ENCODE measurements at regions not wholly inside any gene's neighbourhood (a gene's known extent, or its start where the extent isn't known, plus 50 kb on each side); places are given as distances from the start of the nearest gene placed in this dataset.

- ATAC-seq (no peak), DNase-seq (ENCODE audit: low read depth, low spot score) (no peak)
- intact Hi-C loops (cut with micrococcal nuclease; ENCODE audit: unreplicated experiment), result no loop called here
- Histone ChIP-seq H3K9me3 (ENCODE audit: control insufficient read depth, insufficient read depth, low read depth, low read length) (no peaks in the 10 kb centered on the region), H3K4me1 (ENCODE audit: control insufficient read depth, insufficient read depth, low read length) (no peaks in the 10 kb centered on the region), H3K4me3 (ENCODE audit: low read depth in 2 of 2, low read length in 2 of 2) (no peak overlapping the region), H3K36me3 (ENCODE audit: control insufficient read depth, insufficient read depth, low read length) (no peaks in the 10 kb centered on the region), H3K27ac (ENCODE audit: low read length) (no peak overlapping the region), H3K27me3 (ENCODE audit: control insufficient read depth, insufficient read depth, low read length) (peaks cover 2% of the 10 kb centered on the region)
- BruUV-seq (replicated peaks), result no TSS peak
- TF ChIP-seq, protein P1, sequence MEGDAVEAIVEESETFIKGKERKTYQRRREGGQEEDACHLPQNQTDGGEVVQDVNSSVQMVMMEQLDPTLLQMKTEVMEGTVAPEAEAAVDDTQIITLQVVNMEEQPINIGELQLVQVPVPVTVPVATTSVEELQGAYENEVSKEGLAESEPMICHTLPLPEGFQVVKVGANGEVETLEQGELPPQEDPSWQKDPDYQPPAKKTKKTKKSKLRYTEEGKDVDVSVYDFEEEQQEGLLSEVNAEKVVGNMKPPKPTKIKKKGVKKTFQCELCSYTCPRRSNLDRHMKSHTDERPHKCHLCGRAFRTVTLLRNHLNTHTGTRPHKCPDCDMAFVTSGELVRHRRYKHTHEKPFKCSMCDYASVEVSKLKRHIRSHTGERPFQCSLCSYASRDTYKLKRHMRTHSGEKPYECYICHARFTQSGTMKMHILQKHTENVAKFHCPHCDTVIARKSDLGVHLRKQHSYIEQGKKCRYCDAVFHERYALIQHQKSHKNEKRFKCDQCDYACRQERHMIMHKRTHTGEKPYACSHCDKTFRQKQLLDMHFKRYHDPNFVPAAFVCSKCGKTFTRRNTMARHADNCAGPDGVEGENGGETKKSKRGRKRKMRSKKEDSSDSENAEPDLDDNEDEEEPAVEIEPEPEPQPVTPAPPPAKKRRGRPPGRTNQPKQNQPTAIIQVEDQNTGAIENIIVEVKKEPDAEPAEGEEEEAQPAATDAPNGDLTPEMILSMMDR (IDR thresholded peaks at IDR 0.05), result no peak
- TF ChIP-seq TCF7L2 (IDR thresholded peaks at IDR 0.05; ENCODE audit: low read depth, low read length) (no peak), SIN3A (IDR thresholded peaks at IDR 0.05; ENCODE audit: borderline replicate concordance, insufficient read depth, low read depth, low read length) (no peak), POLR2AphosphoS5 (IDR thresholded peaks at IDR 0.05; ENCODE audit: low read depth, low read length) (no peak), REST (IDR thresholded peaks at IDR 0.05; ENCODE audit: insufficient read depth in 1 of 2, low read depth in 2 of 2, low read length in 1 of 2) (no peak)
- POLR2A ChIA-PET, result no interaction called here
- in situ Hi-C loops (cut with HindIII; ENCODE audit: low pct_unique_long_range_greater_than_20kb, low sequenced_read_pairs), result no loop called here
- CTCF ChIA-PET, result no interaction called here
Measured at GRCh38 chr11:131165036-131165435, 205.4 kb upstream of the NTM start.

- Histone ChIP-seq H3K27ac (ENCODE audit: low read length) (no peak overlapping the region), H3K4me3 (ENCODE audit: low read depth in 2 of 2, low read length in 2 of 2) (no peak overlapping the region), H3K36me3 (ENCODE audit: control insufficient read depth, insufficient read depth, low read length) (no peaks in the 10 kb centered on the region), H3K27me3 (ENCODE audit: control insufficient read depth, insufficient read depth, low read length) (peaks cover 3% of the 10 kb centered on the region; the same call in 1 of the 2 replicates), H3K4me1 (ENCODE audit: control insufficient read depth, insufficient read depth, low read length) (no peaks in the 10 kb centered on the region), H3K9me3 (ENCODE audit: control insufficient read depth, insufficient read depth, low read depth, low read length) (no peaks in the 10 kb centered on the region)
- no peak for TF ChIP-seq SIN3A (IDR thresholded peaks at IDR 0.05; ENCODE audit: borderline replicate concordance, insufficient read depth, low read depth, low read length)
- no peak for TF ChIP-seq TCF7L2 (IDR thresholded peaks at IDR 0.05; ENCODE audit: low read depth, low read length)
- no peak for TF ChIP-seq POLR2AphosphoS5 (IDR thresholded peaks at IDR 0.05; ENCODE audit: low read depth, low read length)
- TF ChIP-seq, protein P1 (IDR thresholded peaks at IDR 0.05), result no peak
- TF ChIP-seq REST (IDR thresholded peaks at IDR 0.05; ENCODE audit: insufficient read depth in 1 of 2, low read depth in 2 of 2, low read length in 1 of 2), result no peak
- intact Hi-C loops (cut with micrococcal nuclease; ENCODE audit: unreplicated experiment) (no loop called here), in situ Hi-C loops (cut with HindIII; ENCODE audit: low pct_unique_long_range_greater_than_20kb, low sequenced_read_pairs) (no loop called here)
- BruUV-seq (replicated peaks), result no TSS peak
- no peak for ATAC-seq
- ChIA-PET POLR2A (no interaction called here), CTCF (no interaction called here)
- no peak for DNase-seq (ENCODE audit: low read depth, low spot score)
Measured at GRCh38 chr11:131168839-131169713, 201.3 kb upstream of the NTM start.
